ENCODE measurements at regions not wholly inside any gene's neighbourhood (a gene's known extent, or its start where the extent isn't known, plus 50 kb on each side); places are given as distances from the start of the nearest gene placed in this dataset.

DNA sequence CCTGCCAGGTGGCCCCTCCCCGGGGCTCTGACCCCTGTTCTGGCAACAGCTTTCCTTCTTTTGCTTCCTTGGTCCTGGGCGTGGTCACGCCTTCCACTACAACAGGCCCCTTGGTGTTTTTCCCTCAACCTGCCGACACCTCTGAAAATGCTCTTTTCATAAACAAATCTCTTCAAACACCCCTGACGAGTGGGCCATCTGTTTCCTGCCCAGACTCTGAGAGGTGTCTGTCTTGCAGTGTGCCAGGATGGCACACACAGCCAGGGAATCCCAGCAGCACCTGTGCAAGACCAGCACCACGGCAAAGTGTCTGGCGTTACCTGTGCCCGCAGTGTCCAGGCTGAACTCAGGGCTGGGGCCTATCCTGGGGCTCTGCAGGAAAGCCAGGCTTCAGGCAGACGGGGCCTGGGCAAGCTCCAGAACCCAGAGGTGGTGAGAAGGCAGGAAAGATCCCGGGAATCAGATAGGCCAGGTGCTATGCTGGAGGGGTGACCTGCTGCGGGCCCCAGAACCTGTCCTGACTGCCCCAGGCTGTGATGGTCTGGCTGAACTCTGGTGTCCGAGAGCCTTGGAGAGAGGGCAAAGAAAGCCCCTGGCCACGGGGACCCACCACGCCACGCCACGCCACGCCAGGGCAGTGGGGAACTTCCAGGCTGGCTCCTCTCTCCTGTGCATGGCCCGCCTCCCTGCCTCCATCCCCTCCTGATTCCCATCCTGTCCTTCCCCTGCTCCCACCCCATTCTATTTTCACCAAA, 88.9 kb downstream of the SIK1 start:
- no peak for TF ChIP-seq CTCF (IDR thresholded peaks at IDR 0.05; ENCODE audit: extremely low read depth, missing control alignments)
- DNase-seq (ENCODE audit: low spot score) = no peak

- TF ChIP-seq CTCF (IDR thresholded peaks at IDR 0.05; ENCODE audit: extremely low read depth, missing control alignments) = no peak
- no peak for DNase-seq (ENCODE audit: low spot score)
These were observed 91.8 kb downstream of the SIK1 start for GRCh38 chr21:43335119-43335518.

- DNase-seq (ENCODE audit: low spot score) = no peak
- no peak for TF ChIP-seq CTCF (IDR thresholded peaks at IDR 0.05; ENCODE audit: extremely low read depth, missing control alignments)
These were observed 92.5 kb downstream of the SIK1 start for GRCh38 chr21:43334214-43334958.

DNA sequence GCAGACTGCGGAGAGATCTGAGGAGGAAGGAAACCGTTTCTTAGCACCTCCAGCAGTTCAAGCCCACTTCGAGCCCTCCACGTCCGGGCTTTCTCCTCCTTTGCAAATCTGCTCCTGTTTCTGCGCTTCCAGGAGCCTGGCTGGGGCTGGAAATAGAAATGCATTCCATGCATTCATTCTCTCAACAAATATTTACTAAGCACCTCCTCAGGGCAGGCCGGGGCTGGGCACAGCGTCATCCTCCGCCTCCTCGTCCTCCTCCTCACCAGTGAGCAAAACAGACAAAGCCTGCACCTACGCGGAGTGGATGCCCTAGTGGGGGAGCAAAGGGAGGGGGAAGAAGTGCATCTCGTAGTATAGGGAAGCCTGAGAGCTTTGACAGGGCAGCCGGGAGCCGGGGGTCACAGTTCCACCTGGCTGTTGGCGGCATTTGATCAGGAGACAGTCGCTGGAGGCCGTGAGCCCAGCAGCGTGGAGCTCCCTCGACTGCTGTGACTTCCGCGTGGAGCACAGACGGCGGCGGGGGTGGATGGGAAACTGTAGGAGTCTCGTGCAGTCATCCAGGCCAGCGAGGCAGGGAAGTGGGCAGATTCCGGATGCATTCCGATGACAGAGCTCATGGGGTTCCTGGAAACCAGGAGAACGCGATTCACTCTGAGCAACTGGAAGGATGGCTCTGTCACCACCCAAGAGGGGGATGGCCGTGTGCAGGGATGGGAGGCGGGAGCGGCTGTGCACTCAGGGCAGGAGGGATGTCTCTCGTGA, 93.5 kb downstream of the SIK1 start:
- no peak for DNase-seq (ENCODE audit: low spot score)
- TF ChIP-seq CTCF (IDR thresholded peaks at IDR 0.05; ENCODE audit: extremely low read depth, missing control alignments) = no peak

GRCh38 chr21:43332861-43333297, 94.1 kb downstream of the SIK1 start:
- DNase-seq (ENCODE audit: low spot score) = no peak
- no peak for TF ChIP-seq CTCF (IDR thresholded peaks at IDR 0.05; ENCODE audit: extremely low read depth, missing control alignments)

DNA sequence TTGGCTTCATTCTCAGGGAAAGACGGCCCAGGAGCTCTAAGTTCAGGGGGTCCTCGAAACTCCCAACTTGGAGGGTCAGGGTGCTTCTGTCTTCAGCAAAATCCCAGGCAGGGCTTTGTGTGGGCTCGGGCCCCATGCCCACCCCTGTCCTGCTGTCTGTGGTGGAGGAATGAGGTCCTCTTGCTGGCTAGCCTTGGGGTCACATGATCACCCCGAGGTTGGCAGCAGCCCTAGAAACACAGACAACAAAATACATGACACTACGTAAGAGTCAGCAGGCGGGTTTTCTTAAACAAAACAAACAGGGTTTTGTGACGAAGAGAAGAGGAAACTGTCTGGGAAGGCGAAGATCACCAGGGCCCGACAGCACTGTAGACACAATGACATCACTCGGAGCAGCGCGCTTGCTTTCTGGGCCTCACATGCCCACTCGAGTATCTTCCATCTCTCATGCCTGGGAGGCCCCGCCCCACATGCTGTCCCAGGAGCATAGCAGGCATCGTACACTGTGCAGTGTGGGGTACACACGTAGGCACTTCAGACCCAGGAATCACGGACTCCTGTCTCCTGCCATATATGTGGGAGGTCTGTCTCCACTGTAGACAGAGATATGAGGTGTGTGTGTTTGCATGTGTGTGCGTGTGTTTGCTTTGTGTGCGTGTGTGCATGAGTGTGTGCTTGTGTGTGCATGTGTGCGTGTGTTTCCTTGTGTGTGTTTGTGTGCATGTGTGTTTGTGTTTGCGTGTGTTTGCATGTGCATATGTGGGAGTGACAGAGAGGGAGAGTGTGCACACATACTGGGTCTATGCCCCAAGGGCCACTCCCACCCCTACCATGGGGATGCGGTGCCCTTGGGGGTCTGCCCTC, 94.7 kb downstream of the SIK1 start:
- DNase-seq (ENCODE audit: low spot score) = no peak
- TF ChIP-seq CTCF (IDR thresholded peaks at IDR 0.05; ENCODE audit: extremely low read depth, missing control alignments) = no peak
